WTC11 (cell line): ENCODE measurements at regions not wholly inside any gene's neighbourhood (a gene's known extent, or its start where the extent isn't known, plus 50 kb on each side); places are given as distances from the start of the nearest gene placed in this dataset.

ENCODE experiments used
- IRF2 ChIP-seq: sonication (generic); formaldehyde crosslinking; IDR thresholded peaks from 2 replicates; pipeline ENCODE4 v1.8.0; 2022; ENCODE audit warnings: low read depth, missing genetic modification reagents, borderline replicate concordance
- TF ChIP-seq, protein P1 (sequence below): sonication (generic); formaldehyde crosslinking; IDR thresholded peaks from 2 replicates; pipeline ENCODE4 v1.8.1; 2023; ENCODE audit warnings: mild to moderate bottlenecking, missing genetic modification reagents, moderate library complexity
- TF ChIP-seq, protein P2 (sequence below): fragments of 200-600 bp; IDR thresholded peaks from 2 replicates; pipeline ENCODE4 v1.8.0; 2022; ENCODE audit warnings: antibody characterized with exemption
- TF ChIP-seq, protein P3 (sequence below): sonication (generic); formaldehyde crosslinking; IDR thresholded peaks from 2 replicates; pipeline ENCODE4 v1.8.0; 2023; ENCODE audit warnings: missing genetic modification reagents, mild to moderate bottlenecking, borderline replicate concordance

GRCh38 chr11:27807596-27807995, 107.3 kb upstream of the BDNF start:
- TF ChIP-seq, protein P1, sequence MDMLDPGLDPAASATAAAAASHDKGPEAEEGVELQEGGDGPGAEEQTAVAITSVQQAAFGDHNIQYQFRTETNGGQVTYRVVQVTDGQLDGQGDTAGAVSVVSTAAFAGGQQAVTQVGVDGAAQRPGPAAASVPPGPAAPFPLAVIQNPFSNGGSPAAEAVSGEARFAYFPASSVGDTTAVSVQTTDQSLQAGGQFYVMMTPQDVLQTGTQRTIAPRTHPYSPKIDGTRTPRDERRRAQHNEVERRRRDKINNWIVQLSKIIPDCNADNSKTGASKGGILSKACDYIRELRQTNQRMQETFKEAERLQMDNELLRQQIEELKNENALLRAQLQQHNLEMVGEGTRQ (CRISPR knock-in tag), result no peak
- TF ChIP-seq, protein P2, sequence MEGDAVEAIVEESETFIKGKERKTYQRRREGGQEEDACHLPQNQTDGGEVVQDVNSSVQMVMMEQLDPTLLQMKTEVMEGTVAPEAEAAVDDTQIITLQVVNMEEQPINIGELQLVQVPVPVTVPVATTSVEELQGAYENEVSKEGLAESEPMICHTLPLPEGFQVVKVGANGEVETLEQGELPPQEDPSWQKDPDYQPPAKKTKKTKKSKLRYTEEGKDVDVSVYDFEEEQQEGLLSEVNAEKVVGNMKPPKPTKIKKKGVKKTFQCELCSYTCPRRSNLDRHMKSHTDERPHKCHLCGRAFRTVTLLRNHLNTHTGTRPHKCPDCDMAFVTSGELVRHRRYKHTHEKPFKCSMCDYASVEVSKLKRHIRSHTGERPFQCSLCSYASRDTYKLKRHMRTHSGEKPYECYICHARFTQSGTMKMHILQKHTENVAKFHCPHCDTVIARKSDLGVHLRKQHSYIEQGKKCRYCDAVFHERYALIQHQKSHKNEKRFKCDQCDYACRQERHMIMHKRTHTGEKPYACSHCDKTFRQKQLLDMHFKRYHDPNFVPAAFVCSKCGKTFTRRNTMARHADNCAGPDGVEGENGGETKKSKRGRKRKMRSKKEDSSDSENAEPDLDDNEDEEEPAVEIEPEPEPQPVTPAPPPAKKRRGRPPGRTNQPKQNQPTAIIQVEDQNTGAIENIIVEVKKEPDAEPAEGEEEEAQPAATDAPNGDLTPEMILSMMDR, result no peak
- TF ChIP-seq IRF2 (CRISPR knock-in tag), result no peak
- TF ChIP-seq, protein P3, sequence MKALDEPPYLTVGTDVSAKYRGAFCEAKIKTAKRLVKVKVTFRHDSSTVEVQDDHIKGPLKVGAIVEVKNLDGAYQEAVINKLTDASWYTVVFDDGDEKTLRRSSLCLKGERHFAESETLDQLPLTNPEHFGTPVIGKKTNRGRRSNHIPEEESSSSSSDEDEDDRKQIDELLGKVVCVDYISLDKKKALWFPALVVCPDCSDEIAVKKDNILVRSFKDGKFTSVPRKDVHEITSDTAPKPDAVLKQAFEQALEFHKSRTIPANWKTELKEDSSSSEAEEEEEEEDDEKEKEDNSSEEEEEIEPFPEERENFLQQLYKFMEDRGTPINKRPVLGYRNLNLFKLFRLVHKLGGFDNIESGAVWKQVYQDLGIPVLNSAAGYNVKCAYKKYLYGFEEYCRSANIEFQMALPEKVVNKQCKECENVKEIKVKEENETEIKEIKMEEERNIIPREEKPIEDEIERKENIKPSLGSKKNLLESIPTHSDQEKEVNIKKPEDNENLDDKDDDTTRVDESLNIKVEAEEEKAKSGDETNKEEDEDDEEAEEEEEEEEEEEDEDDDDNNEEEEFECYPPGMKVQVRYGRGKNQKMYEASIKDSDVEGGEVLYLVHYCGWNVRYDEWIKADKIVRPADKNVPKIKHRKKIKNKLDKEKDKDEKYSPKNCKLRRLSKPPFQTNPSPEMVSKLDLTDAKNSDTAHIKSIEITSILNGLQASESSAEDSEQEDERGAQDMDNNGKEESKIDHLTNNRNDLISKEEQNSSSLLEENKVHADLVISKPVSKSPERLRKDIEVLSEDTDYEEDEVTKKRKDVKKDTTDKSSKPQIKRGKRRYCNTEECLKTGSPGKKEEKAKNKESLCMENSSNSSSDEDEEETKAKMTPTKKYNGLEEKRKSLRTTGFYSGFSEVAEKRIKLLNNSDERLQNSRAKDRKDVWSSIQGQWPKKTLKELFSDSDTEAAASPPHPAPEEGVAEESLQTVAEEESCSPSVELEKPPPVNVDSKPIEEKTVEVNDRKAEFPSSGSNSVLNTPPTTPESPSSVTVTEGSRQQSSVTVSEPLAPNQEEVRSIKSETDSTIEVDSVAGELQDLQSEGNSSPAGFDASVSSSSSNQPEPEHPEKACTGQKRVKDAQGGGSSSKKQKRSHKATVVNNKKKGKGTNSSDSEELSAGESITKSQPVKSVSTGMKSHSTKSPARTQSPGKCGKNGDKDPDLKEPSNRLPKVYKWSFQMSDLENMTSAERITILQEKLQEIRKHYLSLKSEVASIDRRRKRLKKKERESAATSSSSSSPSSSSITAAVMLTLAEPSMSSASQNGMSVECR (CRISPR knock-in tag), result no peak
